Lung (tissue), 11 donors: ENCODE measurements at regions not wholly inside any gene's neighbourhood (a gene's known extent, or its start where the extent isn't known, plus 50 kb on each side); places are given as distances from the start of the nearest gene placed in this dataset.

Experiments
- ATAC-seq: fragments of 200-7000 bp; cut with Tn5 transposase; one replicate; pipeline ENCODE4 v1.9.1; 2020; ENCODE audit warnings: moderate number of reproducible peaks; ENCODE audit not compliant: insufficient read depth, low FRiP score
- DNase-seq, 3 donors: peaks; one replicate each; pipeline ENCODE4 v3.0.0-alpha.2; 2013 to 2017
- H3K27ac ChIP-seq, 2 donors: one replicate each; pipeline ENCODE4 v1.5.1; 2013; ENCODE audit warnings: mild to moderate bottlenecking in 2 of 2, moderate library complexity in 2 of 2, control low read depth in 1 of 2, inconsistent platforms in 1 of 2, low read depth in 1 of 2, low read length in 1 of 2
- H3K27me3 ChIP-seq, 3 donors: one replicate each; pipeline ENCODE4 v1.5.1; 2013; ENCODE audit warnings: low read length in 2 of 3; ENCODE audit not compliant: control insufficient read depth in 3 of 3, insufficient read depth in 3 of 3
- H3K36me3 ChIP-seq, 4 donors: one replicate each; pipeline ENCODE4 v1.5.1; 2013; ENCODE audit warnings: low read length in 4 of 4, mild to moderate bottlenecking in 1 of 4, moderate library complexity in 1 of 4; ENCODE audit not compliant: control insufficient read depth in 4 of 4, insufficient read depth in 4 of 4
- H3K4me1 ChIP-seq, 5 donors: one replicate each; pipeline ENCODE4 v1.5.1; 2013; ENCODE audit warnings: low read length in 5 of 5, mild to moderate bottlenecking in 2 of 5, moderate library complexity in 1 of 5; ENCODE audit not compliant: control insufficient read depth in 5 of 5, insufficient read depth in 5 of 5
- H3K4me3 ChIP-seq: one replicate; pipeline ENCODE4 v1.5.1; 2013; ENCODE audit warnings: mild to moderate bottlenecking, control low read depth, moderate library complexity
- H3K9ac ChIP-seq, 2 donors: one replicate each; pipeline ENCODE4 v1.5.1; 2013; ENCODE audit warnings: low read length in 2 of 2, control low read depth in 1 of 2; ENCODE audit not compliant: insufficient read depth in 1 of 2
- H3K9me3 ChIP-seq, 4 donors: one replicate each; pipeline ENCODE4 v1.5.1; 2013; ENCODE audit warnings: low read length in 3 of 4, mild to moderate bottlenecking in 1 of 4, moderate library complexity in 1 of 4; ENCODE audit not compliant: control insufficient read depth in 4 of 4, insufficient read depth in 3 of 4
- CTCF ChIP-seq: IDR thresholded peaks from 2 replicates; pipeline ENCODE4 v1.5.1; 2012; ENCODE audit warnings: mild to moderate bottlenecking; ENCODE audit errors: control extremely low read depth, extremely low read depth
- WGBS, 2 donors: extraction: QIAGEN DNeasy Blood & Tissue Kit; methylation state at CpG; one replicate each; pipeline ENCODE4 v1.1.7; 2013; 5-methylcytosine and 5-hydroxymethylcytosine counted together
- donor health status: control.
- donor health status: control.
- donor health status: Bipolar disorder and iron deficiency.
- donor health status: healthy.
- donor health status: DM: yes; HTN: yes; CAD: no.

- Histone ChIP-seq H3K36me3 (no peaks in the 10 kb centered on the region), H3K9me3 (peaks cover 0 to 1% (median 0%) of the 10 kb centered on the region in 4 donors), H3K9ac (no peak overlapping the region), H3K4me3 (no peak overlapping the region), H3K27me3 (no peaks in the 10 kb centered on the region), H3K27ac (no peak overlapping the region), H3K4me1 (no peaks in the 10 kb centered on the region)
- no peak for ATAC-seq
- WGBS, 2 donors = 76 to 83% methylated on average over 6 of the region's 6 CpGs
- TF ChIP-seq CTCF = no peak
- no peak for DNase-seq
Observed at GRCh38 chr2:49369650-49370049, 215.3 kb upstream of the FSHR start.

- Histone ChIP-seq H3K9ac (no peak overlapping the region), H3K4me1 (no peaks in the 10 kb centered on the region), H3K9me3 (peaks cover 0 to 1% (median 0%) of the 10 kb centered on the region in 4 donors), H3K27me3 (no peaks in the 10 kb centered on the region), H3K27ac (no peak overlapping the region), H3K4me3 (no peak overlapping the region), H3K36me3 (no peaks in the 10 kb centered on the region)
- no peak for TF ChIP-seq CTCF
- DNase-seq (no peak), ATAC-seq (no peak)
- WGBS, 2 donors = 65 to 69% methylated on average over 2 of the region's 2 CpGs
Observed at GRCh38 chr2:49369101-49369500, 214.8 kb upstream of the FSHR start.

- H3K4me1 ChIP-seq = no peaks in the 10 kb centered on the region
- no peaks in the 10 kb centered on the region for H3K27me3 ChIP-seq
- peaks cover 0 to 3% (median 0%) of the 10 kb centered on the region in 4 donors for H3K9me3 ChIP-seq
- no peak for TF ChIP-seq CTCF
- no peaks in the 10 kb centered on the region for H3K36me3 ChIP-seq
- no peak for ATAC-seq
- H3K27ac ChIP-seq = no peak overlapping the region
- H3K9ac ChIP-seq = no peak overlapping the region
- DNase-seq = no peak
- no peak overlapping the region for H3K4me3 ChIP-seq
Observed at GRCh38 chr2:49367003-49367402, 212.7 kb upstream of the FSHR start.

- no peak for TF ChIP-seq CTCF
- WGBS, 2 donors = 63 to 73% methylated on average over 2 of the region's 2 CpGs
Observed at GRCh38 chr2:49360407-49360767, 206.1 kb upstream of the FSHR start.

More at GRCh38 chr2:49360407-49360767, 206.1 kb upstream of the FSHR start:
- Histone ChIP-seq H3K4me1 (no peaks in the 10 kb centered on the region), H3K9me3 (peaks cover 0 to 3% (median 0%) of the 10 kb centered on the region in 4 donors), H3K4me3 (no peak overlapping the region), H3K27ac (no peak overlapping the region), H3K27me3 (no peaks in the 10 kb centered on the region), H3K36me3 (no peaks in the 10 kb centered on the region), H3K9ac (no peak overlapping the region)
- no peak for ATAC-seq
- DNase-seq = no peak
